ENCODE measurements at regions not wholly inside any gene's neighbourhood (a gene's known extent, or its start where the extent isn't known, plus 50 kb on each side); places are given as distances from the start of the nearest gene placed in this dataset.

GRCh38 chr2:52745144-52745543 lies 1022.5 kb upstream of the CHAC2 start:
- in situ Hi-C loops (cut with MboI; ENCODE audit: low pct_unique_long_range_greater_than_20kb, low sequenced_read_pairs): no loop called here
- DNase-seq: no peak

- in situ Hi-C loops (cut with MboI; ENCODE audit: low pct_unique_long_range_greater_than_20kb, low sequenced_read_pairs): no loop called here
- no peak for DNase-seq
Observed at GRCh38 chr2:52732849-52733395, 1034.7 kb upstream of the CHAC2 start.

GRCh38 chr2:52724585-52724984 lies 1043.0 kb upstream of the CHAC2 start:
- no peak for DNase-seq
- in situ Hi-C loops (cut with MboI; ENCODE audit: low pct_unique_long_range_greater_than_20kb, low sequenced_read_pairs): no loop called here

- no peak for DNase-seq
- in situ Hi-C loops (cut with MboI; ENCODE audit: low pct_unique_long_range_greater_than_20kb, low sequenced_read_pairs): no loop called here
Observed at GRCh38 chr2:52717836-52718235, 1049.8 kb upstream of the CHAC2 start.

GRCh38 chr2:52710810-52711618 lies 1056.6 kb upstream of the CHAC2 start:
- in situ Hi-C loops (cut with MboI; ENCODE audit: low pct_unique_long_range_greater_than_20kb, low sequenced_read_pairs): no loop called here
- no peak for DNase-seq

GRCh38 chr2:52704251-52704650 lies 1063.4 kb upstream of the CHAC2 start:
- no peak for DNase-seq
- in situ Hi-C loops (cut with MboI; ENCODE audit: low pct_unique_long_range_greater_than_20kb, low sequenced_read_pairs): no loop called here

- in situ Hi-C loops (cut with MboI; ENCODE audit: low pct_unique_long_range_greater_than_20kb, low sequenced_read_pairs): no loop called here
- no peak for DNase-seq
Observed at GRCh38 chr2:52703004-52703403, 1064.6 kb upstream of the CHAC2 start.

GRCh38 chr2:52698408-52698807 lies 1069.2 kb upstream of the CHAC2 start:
- in situ Hi-C loops (cut with MboI; ENCODE audit: low pct_unique_long_range_greater_than_20kb, low sequenced_read_pairs): no loop called here

GRCh38 chr2:52697690-52698089 lies 1069.9 kb upstream of the CHAC2 start:
- DNase-seq: no peak
- in situ Hi-C loops (cut with MboI; ENCODE audit: low pct_unique_long_range_greater_than_20kb, low sequenced_read_pairs): no loop called here

More at GRCh38 chr2:52698408-52698807, 1069.2 kb upstream of the CHAC2 start:
- peak; percentile 37 for DNase-seq

- in situ Hi-C loops (cut with MboI; ENCODE audit: low pct_unique_long_range_greater_than_20kb, low sequenced_read_pairs): no loop called here
- DNase-seq: no peak
Observed at GRCh38 chr2:52695731-52696130, 1071.9 kb upstream of the CHAC2 start.

GRCh38 chr2:52686935-52687334 lies 1080.7 kb upstream of the CHAC2 start:
- DNase-seq: no peak

GRCh38 chr2:52676056-52676455 lies 1091.5 kb upstream of the CHAC2 start:
- DNase-seq: no peak
- in situ Hi-C loops (cut with MboI; ENCODE audit: low pct_unique_long_range_greater_than_20kb, low sequenced_read_pairs): no loop called here

More at GRCh38 chr2:52686935-52687334, 1080.7 kb upstream of the CHAC2 start:
- in situ Hi-C loops (cut with MboI; ENCODE audit: low pct_unique_long_range_greater_than_20kb, low sequenced_read_pairs): no loop called here

- no peak for DNase-seq
- in situ Hi-C loops (cut with MboI; ENCODE audit: low pct_unique_long_range_greater_than_20kb, low sequenced_read_pairs): no loop called here
Observed at GRCh38 chr2:52668724-52669123, 1098.9 kb upstream of the CHAC2 start.

GRCh38 chr2:52659546-52659945 lies 1108.1 kb upstream of the CHAC2 start:
- DNase-seq: no peak
- in situ Hi-C loops (cut with MboI; ENCODE audit: low pct_unique_long_range_greater_than_20kb, low sequenced_read_pairs): no loop called here

GRCh38 chr2:52658598-52658997 lies 1109.0 kb upstream of the CHAC2 start:
- in situ Hi-C loops (cut with MboI; ENCODE audit: low pct_unique_long_range_greater_than_20kb, low sequenced_read_pairs): no loop called here
- DNase-seq: no peak

- DNase-seq: no peak
- in situ Hi-C loops (cut with MboI; ENCODE audit: low pct_unique_long_range_greater_than_20kb, low sequenced_read_pairs): no loop called here
Observed at GRCh38 chr2:52639692-52640091, 1127.9 kb upstream of the CHAC2 start.

- no peak for DNase-seq
- in situ Hi-C loops (cut with MboI; ENCODE audit: low pct_unique_long_range_greater_than_20kb, low sequenced_read_pairs): no loop called here
Observed at GRCh38 chr2:52632543-52632942, 1135.1 kb upstream of the CHAC2 start.

- no peak for DNase-seq
- in situ Hi-C loops (cut with MboI; ENCODE audit: low pct_unique_long_range_greater_than_20kb, low sequenced_read_pairs): no loop called here
Observed at GRCh38 chr2:52629944-52630343, 1137.7 kb upstream of the CHAC2 start.

GRCh38 chr2:52629531-52629930 lies 1138.1 kb upstream of the CHAC2 start:
- in situ Hi-C loops (cut with MboI; ENCODE audit: low pct_unique_long_range_greater_than_20kb, low sequenced_read_pairs): no loop called here

GRCh38 chr2:52622266-52622665 lies 1145.3 kb upstream of the CHAC2 start:
- in situ Hi-C loops (cut with MboI; ENCODE audit: low pct_unique_long_range_greater_than_20kb, low sequenced_read_pairs): no loop called here
- DNase-seq: no peak

More at GRCh38 chr2:52629531-52629930, 1138.1 kb upstream of the CHAC2 start:
- no peak for DNase-seq

- in situ Hi-C loops (cut with MboI; ENCODE audit: low pct_unique_long_range_greater_than_20kb, low sequenced_read_pairs): no loop called here
- DNase-seq: no peak
Observed at GRCh38 chr2:52613064-52613463, 1154.5 kb upstream of the CHAC2 start.
